Uterus (tissue), 2 donors: ENCODE measurements at regions not wholly inside any gene's neighbourhood (a gene's known extent, or its start where the extent isn't known, plus 50 kb on each side); places are given as distances from the start of the nearest gene placed in this dataset.

Experiments used
- POLR2A ChIP-seq, 2 donors: fragments of 450-650 bp; IDR thresholded peaks; one replicate each; pipeline ENCODE4 v1.6.1; 2016; ENCODE audit warnings: antibody characterized with exemption in 2 of 2, mild to moderate bottlenecking in 1 of 2, moderate library complexity in 1 of 2
- TF ChIP-seq, protein P1 (sequence below), 4 experiments: fragments of 200-600 bp in 2 of 4; fragments of 450-650 bp in 2 of 4; sonication (generic) in 2 of 4; IDR thresholded peaks; one replicate each; pipeline ENCODE4 v1.5.1; 2016 to 2019; ENCODE audit warnings: antibody characterized with exemption in 4 of 4, mild to moderate bottlenecking in 2 of 4, moderate library complexity in 1 of 4

DNA sequence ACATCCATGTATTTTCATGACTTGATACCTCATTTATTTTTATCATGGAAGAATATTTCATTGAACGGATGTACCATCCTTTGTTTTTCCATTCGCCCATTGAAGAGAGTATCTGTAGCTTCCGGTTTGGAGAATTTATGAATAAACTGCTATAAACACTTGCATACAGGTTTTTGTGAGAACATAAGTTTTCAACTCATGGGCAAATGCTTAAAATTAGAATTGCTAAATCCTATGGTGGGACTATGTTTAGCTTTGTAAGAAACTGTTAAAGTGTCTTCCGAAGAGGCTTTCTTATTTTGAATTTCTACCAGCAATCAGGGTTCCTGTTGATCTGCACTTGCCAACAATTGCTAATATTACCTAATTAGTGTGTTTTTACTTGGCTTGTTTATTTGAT, 938.9 kb downstream of the TDRD15 start:
- TF ChIP-seq, protein P1, sequence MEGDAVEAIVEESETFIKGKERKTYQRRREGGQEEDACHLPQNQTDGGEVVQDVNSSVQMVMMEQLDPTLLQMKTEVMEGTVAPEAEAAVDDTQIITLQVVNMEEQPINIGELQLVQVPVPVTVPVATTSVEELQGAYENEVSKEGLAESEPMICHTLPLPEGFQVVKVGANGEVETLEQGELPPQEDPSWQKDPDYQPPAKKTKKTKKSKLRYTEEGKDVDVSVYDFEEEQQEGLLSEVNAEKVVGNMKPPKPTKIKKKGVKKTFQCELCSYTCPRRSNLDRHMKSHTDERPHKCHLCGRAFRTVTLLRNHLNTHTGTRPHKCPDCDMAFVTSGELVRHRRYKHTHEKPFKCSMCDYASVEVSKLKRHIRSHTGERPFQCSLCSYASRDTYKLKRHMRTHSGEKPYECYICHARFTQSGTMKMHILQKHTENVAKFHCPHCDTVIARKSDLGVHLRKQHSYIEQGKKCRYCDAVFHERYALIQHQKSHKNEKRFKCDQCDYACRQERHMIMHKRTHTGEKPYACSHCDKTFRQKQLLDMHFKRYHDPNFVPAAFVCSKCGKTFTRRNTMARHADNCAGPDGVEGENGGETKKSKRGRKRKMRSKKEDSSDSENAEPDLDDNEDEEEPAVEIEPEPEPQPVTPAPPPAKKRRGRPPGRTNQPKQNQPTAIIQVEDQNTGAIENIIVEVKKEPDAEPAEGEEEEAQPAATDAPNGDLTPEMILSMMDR (IDR thresholded peaks at IDR 0.05), result no peak
- TF ChIP-seq POLR2A (IDR thresholded peaks at IDR 0.05), result no peak
